ENCODE measurements at regions not wholly inside any gene's neighbourhood (a gene's known extent, or its start where the extent isn't known, plus 50 kb on each side); places are given as distances from the start of the nearest gene placed in this dataset.

- CTCF ChIA-PET: no interaction called here
Measured at GRCh38 chr2:53095227-53095626, 672.4 kb upstream of the CHAC2 start.

DNA sequence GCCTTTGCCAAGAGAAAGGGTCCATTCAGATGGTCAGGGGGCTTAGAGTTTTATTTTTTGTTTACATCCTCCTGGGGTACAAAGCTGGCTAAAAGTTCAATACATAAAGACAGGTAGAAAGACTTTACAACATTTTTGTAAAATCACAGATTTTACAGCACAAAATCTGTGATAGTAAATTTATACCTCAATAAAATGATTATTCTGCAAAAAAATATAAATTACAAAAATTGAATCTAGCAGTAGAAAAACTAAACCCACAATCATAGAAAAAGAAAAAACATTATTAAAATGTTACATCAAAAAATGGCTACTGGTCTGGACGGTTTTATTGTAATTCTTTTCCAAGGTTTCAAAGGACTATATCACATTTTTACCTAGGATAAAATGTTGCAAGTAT, 674.2 kb upstream of the CHAC2 start:
- Histone ChIP-seq H3K36me3 (ENCODE audit: insufficient read depth, low read length) (no peaks in the 10 kb centered on the region), H3K9me3 (ENCODE audit: low read length) (no peaks in the 10 kb centered on the region), H3K27me3 (ENCODE audit: insufficient read depth, low read length, poor library complexity, severe bottlenecking) (no peaks in the 10 kb centered on the region), H3K27ac (ENCODE audit: low read depth, low read length) (no peak overlapping the region), H3K4me3 (ENCODE audit: low read length) (no peak overlapping the region), H3K4me1 (ENCODE audit: insufficient read depth, low read length) (no peaks in the 10 kb centered on the region)
- no peaks in the 10 kb centered on the region for H3K4me1 Mint-ChIP-seq
- CTCF ChIA-PET: no interaction called here
- H3K27ac Mint-ChIP-seq: no peak overlapping the region
- no peaks in the 10 kb centered on the region for H3K36me3 Mint-ChIP-seq
- DNase-seq: no peak
- no peak overlapping the region for H3K4me3 Mint-ChIP-seq
- H3K9me3 Mint-ChIP-seq: peaks cover 0 to 12% (median 3%) of the 10 kb centered on the region in 5 donors
- POLR2A ChIA-PET: no interaction called here
- peaks cover 0 to 2% of the 10 kb centered on the region in 2 donors for H3K27me3 Mint-ChIP-seq

More at GRCh38 chr2:53095227-53095626, 672.4 kb upstream of the CHAC2 start:
- Mint-ChIP-seq H3K4me3 (no peak overlapping the region), H3K4me1 (no peaks in the 10 kb centered on the region), H3K27ac (no peak overlapping the region), H3K9me3 (peaks cover 0 to 8% (median 0%) of the 10 kb centered on the region in 5 donors), H3K36me3 (no peaks in the 10 kb centered on the region), H3K27me3 (peaks cover 0 to 2% of the 10 kb centered on the region in 2 donors)
- H3K27ac ChIP-seq (ENCODE audit: low read depth, low read length): no peak overlapping the region
- H3K9me3 ChIP-seq (ENCODE audit: low read length): no peaks in the 10 kb centered on the region
- no peaks in the 10 kb centered on the region for H3K27me3 ChIP-seq (ENCODE audit: insufficient read depth, low read length, poor library complexity, severe bottlenecking)
- POLR2A ChIA-PET: no interaction called here
- H3K36me3 ChIP-seq (ENCODE audit: insufficient read depth, low read length): no peaks in the 10 kb centered on the region
- no peak for DNase-seq
- no peak overlapping the region for H3K4me3 ChIP-seq (ENCODE audit: low read length)
- no peaks in the 10 kb centered on the region for H3K4me1 ChIP-seq (ENCODE audit: insufficient read depth, low read length)

DNA sequence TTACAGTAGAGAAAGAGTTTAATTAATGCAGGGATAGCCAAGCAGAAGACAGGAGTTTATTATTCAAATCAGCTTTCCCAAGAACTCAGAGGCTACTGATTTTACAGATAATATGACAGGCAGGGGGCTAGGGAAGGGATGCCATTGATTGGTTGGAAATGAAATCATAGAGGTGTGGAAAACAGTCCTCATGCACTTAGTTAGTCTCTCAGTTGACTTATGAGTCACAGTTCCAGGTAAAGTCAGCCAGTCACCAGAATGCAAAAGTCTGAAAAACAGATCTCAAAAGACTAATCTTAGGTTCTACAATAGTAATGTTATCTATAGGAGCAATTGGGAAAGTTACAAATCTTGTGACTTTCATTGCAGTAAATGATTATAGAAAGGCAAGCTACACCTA, 676.4 kb upstream of the CHAC2 start:
- no peak for DNase-seq
- Histone ChIP-seq H3K9me3 (ENCODE audit: low read length) (no peaks in the 10 kb centered on the region), H3K27ac (ENCODE audit: low read depth, low read length) (no peak overlapping the region), H3K4me1 (ENCODE audit: insufficient read depth, low read length) (no peaks in the 10 kb centered on the region), H3K4me3 (ENCODE audit: low read length) (no peak overlapping the region), H3K36me3 (ENCODE audit: insufficient read depth, low read length) (no peaks in the 10 kb centered on the region), H3K27me3 (ENCODE audit: insufficient read depth, low read length, poor library complexity, severe bottlenecking) (no peaks in the 10 kb centered on the region)
- Mint-ChIP-seq H3K27me3 (peaks cover 0 to 2% of the 10 kb centered on the region in 2 donors), H3K4me1 (no peaks in the 10 kb centered on the region), H3K4me3 (no peak overlapping the region), H3K9me3 (peaks cover 0 to 13% (median 3%) of the 10 kb centered on the region in 5 donors), H3K36me3 (no peaks in the 10 kb centered on the region), H3K27ac (no peak overlapping the region)
- POLR2A ChIA-PET: no interaction called here
- CTCF ChIA-PET: no interaction called here

GRCh38 chr2:53087874-53088461, 679.6 kb upstream of the CHAC2 start:
- Histone ChIP-seq H3K9me3 (ENCODE audit: low read length) (no peaks in the 10 kb centered on the region), H3K4me3 (ENCODE audit: low read length) (no peak overlapping the region), H3K27me3 (ENCODE audit: insufficient read depth, low read length, poor library complexity, severe bottlenecking) (no peaks in the 10 kb centered on the region), H3K4me1 (ENCODE audit: insufficient read depth, low read length) (no peaks in the 10 kb centered on the region), H3K36me3 (ENCODE audit: insufficient read depth, low read length) (no peaks in the 10 kb centered on the region), H3K27ac (ENCODE audit: low read depth, low read length) (no peak overlapping the region)
- no peak overlapping the region for H3K27ac Mint-ChIP-seq
- DNase-seq: no peak
- peaks cover 0 to 18% (median 3%) of the 10 kb centered on the region in 5 donors for H3K9me3 Mint-ChIP-seq
- peaks cover 0 to 2% of the 10 kb centered on the region in 2 donors for H3K27me3 Mint-ChIP-seq
- H3K4me3 Mint-ChIP-seq: no peak overlapping the region
- POLR2A ChIA-PET: no interaction called here
- H3K36me3 Mint-ChIP-seq: peaks cover 0 to 8% (median 0%) of the 10 kb centered on the region in 3 donors
- CTCF ChIA-PET: no interaction called here
- H3K4me1 Mint-ChIP-seq: no peaks in the 10 kb centered on the region

DNA sequence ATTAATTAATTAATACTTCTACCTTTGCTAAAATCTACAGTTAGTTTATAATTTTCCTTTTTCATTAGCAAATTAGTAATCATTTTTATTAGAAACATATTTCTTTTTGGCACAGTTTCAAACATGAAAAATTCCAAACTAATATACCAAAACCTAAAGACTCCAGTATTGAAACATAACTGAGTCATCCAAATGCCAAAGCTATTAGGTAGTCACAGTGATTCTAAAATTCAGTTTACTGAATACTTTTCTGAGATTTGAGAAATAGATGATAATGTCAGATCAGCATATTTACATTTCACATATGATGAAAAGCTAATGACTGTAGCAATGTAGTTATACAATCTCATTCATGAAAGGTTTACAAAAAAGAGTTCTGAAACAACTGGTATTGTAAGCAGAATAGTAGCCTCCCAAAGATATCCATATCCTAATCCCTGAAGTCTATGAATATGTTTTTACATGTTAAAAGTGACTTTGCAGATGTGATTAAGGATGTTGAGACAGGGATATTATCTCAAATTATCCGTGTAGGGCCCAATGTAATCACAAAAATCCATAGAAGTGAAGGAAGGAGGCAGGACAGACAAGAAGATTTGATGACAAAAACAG, 680.2 kb upstream of the CHAC2 start:
- Histone ChIP-seq H3K9me3 (ENCODE audit: low read length) (no peaks in the 10 kb centered on the region), H3K4me1 (ENCODE audit: insufficient read depth, low read length) (no peaks in the 10 kb centered on the region), H3K27me3 (ENCODE audit: insufficient read depth, low read length, poor library complexity, severe bottlenecking) (no peaks in the 10 kb centered on the region), H3K36me3 (ENCODE audit: insufficient read depth, low read length) (no peaks in the 10 kb centered on the region), H3K4me3 (ENCODE audit: low read length) (no peak overlapping the region), H3K27ac (ENCODE audit: low read depth, low read length) (no peak overlapping the region)
- Mint-ChIP-seq H3K36me3 (peaks cover 0 to 8% (median 0%) of the 10 kb centered on the region in 3 donors), H3K4me1 (no peaks in the 10 kb centered on the region), H3K4me3 (no peak overlapping the region), H3K27ac (no peak overlapping the region), H3K9me3 (peaks cover 0 to 18% (median 3%) of the 10 kb centered on the region in 5 donors), H3K27me3 (peaks cover 0 to 2% of the 10 kb centered on the region in 2 donors)
- no peak for DNase-seq
- ChIA-PET CTCF (no interaction called here), POLR2A (no interaction called here)

DNA sequence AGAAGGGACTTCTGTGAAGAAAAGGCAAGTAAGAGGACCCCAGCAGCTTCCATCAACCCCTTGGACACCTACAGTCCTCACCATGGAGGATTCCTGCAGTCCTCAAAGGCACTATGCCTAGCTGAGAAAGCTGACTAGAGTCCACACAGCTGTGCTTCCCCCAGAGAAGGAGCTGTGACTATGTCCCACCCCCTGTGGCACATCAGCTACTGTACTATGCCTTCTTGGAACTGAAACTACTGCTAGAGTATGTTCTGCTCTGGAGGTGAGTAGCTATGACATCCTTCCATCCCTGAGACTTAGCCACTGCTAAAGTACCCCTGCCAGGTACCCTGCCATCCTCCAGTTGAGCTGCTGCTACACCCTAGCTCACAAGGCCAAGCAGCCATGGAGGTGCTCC, 690.2 kb upstream of the CHAC2 start:
- Histone ChIP-seq H3K9me3 (ENCODE audit: low read length) (no peaks in the 10 kb centered on the region), H3K4me3 (ENCODE audit: low read length) (no peak overlapping the region), H3K36me3 (ENCODE audit: insufficient read depth, low read length) (no peaks in the 10 kb centered on the region), H3K27ac (ENCODE audit: low read depth, low read length) (no peak overlapping the region), H3K27me3 (ENCODE audit: insufficient read depth, low read length, poor library complexity, severe bottlenecking) (no peaks in the 10 kb centered on the region), H3K4me1 (ENCODE audit: insufficient read depth, low read length) (no peaks in the 10 kb centered on the region)
- Mint-ChIP-seq H3K4me3 (no peak overlapping the region), H3K36me3 (peaks cover 0 to 12% (median 0%) of the 10 kb centered on the region in 3 donors), H3K27ac (no peak overlapping the region), H3K27me3 (no peaks in the 10 kb centered on the region), H3K4me1 (no peaks in the 10 kb centered on the region), H3K9me3 (peaks cover 2 to 33% (median 10%) of the 10 kb centered on the region in 5 donors)
- CTCF ChIA-PET: no interaction called here
- POLR2A ChIA-PET: no interaction called here
- no peak for DNase-seq

DNA sequence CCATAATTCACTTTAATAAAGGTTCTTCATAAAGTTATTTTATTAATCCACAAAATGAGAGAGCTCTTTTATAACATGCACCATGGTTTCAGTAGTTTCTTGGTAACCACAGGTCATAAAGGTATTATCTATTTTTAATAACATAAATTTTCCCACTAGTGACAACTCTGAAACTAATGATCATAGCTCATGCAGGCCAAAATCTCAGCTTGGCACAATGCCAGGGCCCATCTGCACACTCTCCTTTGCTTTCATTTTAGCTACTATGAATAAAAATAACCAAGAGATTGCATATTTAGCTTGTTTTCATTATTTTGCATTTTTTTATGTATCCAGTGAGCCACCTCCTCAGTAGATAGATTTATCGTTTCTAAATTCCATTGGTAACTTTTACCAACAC, 691.8 kb upstream of the CHAC2 start:
- Histone ChIP-seq H3K36me3 (ENCODE audit: insufficient read depth, low read length) (no peaks in the 10 kb centered on the region), H3K27ac (ENCODE audit: low read depth, low read length) (no peak overlapping the region), H3K4me3 (ENCODE audit: low read length) (no peak overlapping the region), H3K27me3 (ENCODE audit: insufficient read depth, low read length, poor library complexity, severe bottlenecking) (no peaks in the 10 kb centered on the region), H3K4me1 (ENCODE audit: insufficient read depth, low read length) (no peaks in the 10 kb centered on the region), H3K9me3 (ENCODE audit: low read length) (no peaks in the 10 kb centered on the region)
- no peak for DNase-seq
- Mint-ChIP-seq H3K9me3 (peaks cover 2 to 29% (median 9%) of the 10 kb centered on the region in 5 donors), H3K27ac (no peak overlapping the region), H3K27me3 (no peaks in the 10 kb centered on the region), H3K4me3 (no peak overlapping the region), H3K4me1 (no peaks in the 10 kb centered on the region), H3K36me3 (peaks cover 0 to 6% (median 0%) of the 10 kb centered on the region in 3 donors)
- CTCF ChIA-PET: interaction anchor here (1.0 kb wide), 1 partner anchor 36 kb away, joined by 3 read pairs; no protein-coding TSS in a partner anchor
- POLR2A ChIA-PET: no interaction called here

DNA sequence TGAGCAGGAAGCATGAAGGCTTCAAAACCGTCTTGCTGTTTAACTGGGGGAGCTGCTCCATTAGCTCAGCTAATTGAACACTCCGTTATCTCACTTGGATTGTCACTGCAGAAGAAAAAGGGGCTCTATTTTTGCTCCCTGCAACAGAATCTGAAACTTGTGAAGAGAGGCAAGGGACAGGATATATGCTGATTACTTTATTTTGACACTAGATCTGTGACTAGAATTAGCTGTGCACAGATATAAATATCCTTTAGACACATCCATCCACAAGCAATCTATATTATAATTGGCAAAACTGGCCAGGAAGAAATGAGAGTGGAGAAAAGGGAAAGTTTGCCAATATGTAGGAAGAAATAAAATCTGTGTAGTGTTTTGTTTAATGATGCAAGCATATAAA, 700.1 kb upstream of the CHAC2 start:
- H3K9me3 ChIP-seq (ENCODE audit: low read length): no peaks in the 10 kb centered on the region
- no peaks in the 10 kb centered on the region for H3K36me3 ChIP-seq (ENCODE audit: insufficient read depth, low read length)
- Mint-ChIP-seq H3K27ac (no peak overlapping the region), H3K9me3 (peaks cover 0 to 11% (median 5%) of the 10 kb centered on the region in 5 donors), H3K4me3 (no peak overlapping the region), H3K36me3 (peaks cover 0 to 1% (median 0%) of the 10 kb centered on the region in 3 donors), H3K4me1 (no peaks in the 10 kb centered on the region), H3K27me3 (no peaks in the 10 kb centered on the region)
- H3K27me3 ChIP-seq (ENCODE audit: insufficient read depth, low read length, poor library complexity, severe bottlenecking): no peaks in the 10 kb centered on the region
- no peak overlapping the region for H3K27ac ChIP-seq (ENCODE audit: low read depth, low read length)
- no peak overlapping the region for H3K4me3 ChIP-seq (ENCODE audit: low read length)
- no peaks in the 10 kb centered on the region for H3K4me1 ChIP-seq (ENCODE audit: insufficient read depth, low read length)
- CTCF ChIA-PET: no interaction called here
- POLR2A ChIA-PET: no interaction called here
- no peak for DNase-seq

Data from CD8-positive, alpha-beta memory T cell (primary cell).